ENCODE measurements at regions not wholly inside any gene's neighbourhood (a gene's known extent, or its start where the extent isn't known, plus 50 kb on each side); places are given as distances from the start of the nearest gene placed in this dataset.

GRCh38 chr6:164495882-164496495, 813.4 kb downstream of the C6orf118 start:
- DNase-seq (ENCODE audit: low spot score) = no peak
- no peak for FAIRE-seq

GRCh38 chr6:164478426-164478825, 831.0 kb downstream of the C6orf118 start:
- no peak for DNase-seq (ENCODE audit: low spot score)
- no peak for FAIRE-seq

GRCh38 chr6:164477790-164478189, 831.6 kb downstream of the C6orf118 start:
- no peak for FAIRE-seq
- DNase-seq (ENCODE audit: low spot score) = no peak

- DNase-seq (ENCODE audit: low spot score) = no peak
- FAIRE-seq = no peak
These were observed 832.3 kb downstream of the C6orf118 start for GRCh38 chr6:164477101-164477500.

- FAIRE-seq (no peak), DNase-seq (ENCODE audit: low spot score) (no peak)
These were observed 840.0 kb downstream of the C6orf118 start for GRCh38 chr6:164469276-164469949.

- DNase-seq (ENCODE audit: low spot score) (no peak), FAIRE-seq (no peak)
These were observed 853.6 kb downstream of the C6orf118 start for GRCh38 chr6:164455835-164456234.

GRCh38 chr6:164453835-164454234, 855.6 kb downstream of the C6orf118 start:
- DNase-seq (ENCODE audit: low spot score) (no peak), FAIRE-seq (no peak)

GRCh38 chr6:164442572-164442971, 866.8 kb downstream of the C6orf118 start:
- DNase-seq (ENCODE audit: low spot score) (no peak), FAIRE-seq (no peak)

- DNase-seq (ENCODE audit: low spot score) (no peak), FAIRE-seq (no peak)
These were observed 870.1 kb downstream of the C6orf118 start for GRCh38 chr6:164439331-164439730.

- FAIRE-seq (no peak), DNase-seq (ENCODE audit: low spot score) (no peak)
These were observed 872.4 kb downstream of the C6orf118 start for GRCh38 chr6:164436976-164437375.

- no peak for DNase-seq (ENCODE audit: low spot score)
- no peak for FAIRE-seq
These were observed 881.5 kb downstream of the C6orf118 start for GRCh38 chr6:164427728-164428402.

- FAIRE-seq = no peak
- no peak for DNase-seq (ENCODE audit: low spot score)
These were observed 884.9 kb downstream of the C6orf118 start for GRCh38 chr6:164424489-164424888.

GRCh38 chr6:164419099-164419498, 890.3 kb downstream of the C6orf118 start:
- DNase-seq (ENCODE audit: low spot score) = no peak
- no peak for FAIRE-seq

- DNase-seq (ENCODE audit: low spot score) (no peak), FAIRE-seq (no peak)
These were observed 891.2 kb downstream of the C6orf118 start for GRCh38 chr6:164418262-164418588.

- DNase-seq (ENCODE audit: low spot score) (no peak), FAIRE-seq (no peak)
These were observed 891.7 kb downstream of the C6orf118 start for GRCh38 chr6:164417537-164418261.

- DNase-seq (ENCODE audit: low spot score) (no peak), FAIRE-seq (no peak)
These were observed 893.4 kb downstream of the C6orf118 start for GRCh38 chr6:164415832-164416563.

GRCh38 chr6:164414695-164415094, 894.7 kb downstream of the C6orf118 start:
- FAIRE-seq = no peak

GRCh38 chr6:164412566-164412965, 896.8 kb downstream of the C6orf118 start:
- DNase-seq (ENCODE audit: low spot score) = no peak
- no peak for FAIRE-seq

More at GRCh38 chr6:164414695-164415094, 894.7 kb downstream of the C6orf118 start:
- DNase-seq (ENCODE audit: low spot score) = no peak

GRCh38 chr6:164410017-164410416, 899.4 kb downstream of the C6orf118 start:
- FAIRE-seq (no peak), DNase-seq (ENCODE audit: low spot score) (no peak)

GRCh38 chr6:164409309-164410009, 899.9 kb downstream of the C6orf118 start:
- no peak for DNase-seq (ENCODE audit: low spot score)
- no peak for FAIRE-seq

GRCh38 chr6:164408868-164409267, 900.5 kb downstream of the C6orf118 start:
- DNase-seq (ENCODE audit: low spot score) (no peak), FAIRE-seq (no peak)
